ENCODE measurements at regions not wholly inside any gene's neighbourhood (a gene's known extent, or its start where the extent isn't known, plus 50 kb on each side); places are given as distances from the start of the nearest gene placed in this dataset.
"Not testable (repeated sequence)": the region's sequence is repeated elsewhere in the genome, so short reads cannot be mapped to it uniquely, and the experiment has no call there.

DNA sequence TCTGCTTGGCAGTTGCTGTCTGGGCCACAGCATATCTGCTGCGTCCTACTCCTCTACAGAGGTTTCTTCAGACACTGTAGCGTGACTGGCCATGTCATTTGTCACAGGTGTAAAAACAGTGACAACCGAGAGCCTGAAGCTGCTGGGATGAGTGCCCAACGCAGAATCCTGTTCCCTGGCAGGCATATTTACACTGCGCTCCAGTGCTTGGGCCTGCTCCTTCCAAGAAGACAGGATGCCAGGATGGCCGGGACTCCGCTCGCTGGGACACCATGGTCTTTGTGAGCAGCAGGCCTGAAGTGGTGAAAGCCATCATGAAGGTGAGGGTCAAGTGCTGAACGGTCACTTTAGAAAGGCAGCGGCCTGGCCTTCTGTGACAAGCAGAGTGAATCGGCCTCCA is 171.4 kb downstream of the EMP1 start:
- in situ Hi-C loops (cut with HindIII; ENCODE audit: low sequenced_read_pairs), result no loop called here

GRCh38 chr12:13365748-13366366 is 169.3 kb downstream of the EMP1 start:
- in situ Hi-C loops (cut with HindIII; ENCODE audit: low sequenced_read_pairs), result no loop called here

- in situ Hi-C loops (cut with HindIII; ENCODE audit: low sequenced_read_pairs), result no loop called here
Observed at GRCh38 chr12:13362260-13362841, 165.8 kb downstream of the EMP1 start.

- in situ Hi-C loops (cut with HindIII; ENCODE audit: low sequenced_read_pairs), result no loop called here
Observed at GRCh38 chr12:13359636-13360035, 163.1 kb downstream of the EMP1 start.

GRCh38 chr12:13358391-13358905 is 161.9 kb downstream of the EMP1 start:
- in situ Hi-C loops (cut with HindIII; ENCODE audit: low sequenced_read_pairs), result no loop called here

DNA sequence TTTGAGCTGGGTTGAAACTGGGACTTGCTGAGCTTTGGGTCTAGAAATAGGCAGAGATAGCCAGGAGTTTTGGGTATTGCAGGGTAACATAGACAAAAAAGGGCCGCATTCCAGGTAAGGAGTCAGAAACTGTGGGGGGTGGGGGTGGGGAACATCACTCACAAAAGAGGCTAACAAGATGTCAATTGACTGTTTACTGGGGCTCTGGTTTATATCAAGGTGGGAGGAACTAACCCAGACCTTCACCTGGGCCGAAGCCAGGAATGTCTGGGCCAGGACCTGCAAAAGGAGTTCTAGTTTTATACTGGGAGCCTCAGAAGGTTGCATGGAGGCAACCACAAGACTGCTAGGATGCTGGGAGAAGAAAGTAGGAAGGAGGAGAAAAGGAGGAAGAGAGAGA is 154.4 kb downstream of the EMP1 start:
- in situ Hi-C loops (cut with HindIII; ENCODE audit: low sequenced_read_pairs), result no loop called here

- in situ Hi-C loops (cut with HindIII; ENCODE audit: low sequenced_read_pairs), result no loop called here
Observed at GRCh38 chr12:13350381-13350780, 153.9 kb downstream of the EMP1 start.

GRCh38 chr12:13348464-13348863 is 151.9 kb downstream of the EMP1 start:
- in situ Hi-C loops (cut with HindIII; ENCODE audit: low sequenced_read_pairs), result no loop called here

GRCh38 chr12:13347241-13348043 is 150.9 kb downstream of the EMP1 start:
- in situ Hi-C loops (cut with HindIII; ENCODE audit: low sequenced_read_pairs), result no loop called here

DNA sequence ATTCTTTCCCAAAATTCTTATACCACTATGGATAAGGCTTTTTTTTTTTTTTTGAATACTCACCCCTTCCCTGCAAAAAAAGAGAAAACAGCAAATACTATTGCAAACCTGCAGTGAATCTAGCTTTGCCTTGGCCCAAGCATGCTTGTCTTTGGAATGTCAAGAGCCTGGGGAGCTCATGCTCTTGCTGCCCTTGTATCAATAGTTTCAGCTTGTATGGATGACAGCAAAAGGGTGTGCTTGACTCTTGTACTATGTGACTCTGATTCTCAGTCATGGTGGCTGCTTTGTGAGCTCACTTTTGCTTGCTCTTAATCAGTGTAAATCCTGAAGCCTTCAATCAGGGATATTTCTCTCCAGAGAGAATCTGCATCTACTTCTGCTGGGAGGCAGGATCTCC is 149.2 kb downstream of the EMP1 start:
- in situ Hi-C loops (cut with HindIII; ENCODE audit: low sequenced_read_pairs), result no loop called here

- in situ Hi-C loops (cut with HindIII; ENCODE audit: low sequenced_read_pairs), result no loop called here
Observed at GRCh38 chr12:13343375-13343774, 146.8 kb downstream of the EMP1 start.

- in situ Hi-C loops (cut with HindIII; ENCODE audit: low sequenced_read_pairs), result no loop called here
Observed at GRCh38 chr12:13342971-13343370, 146.4 kb downstream of the EMP1 start.

DNA sequence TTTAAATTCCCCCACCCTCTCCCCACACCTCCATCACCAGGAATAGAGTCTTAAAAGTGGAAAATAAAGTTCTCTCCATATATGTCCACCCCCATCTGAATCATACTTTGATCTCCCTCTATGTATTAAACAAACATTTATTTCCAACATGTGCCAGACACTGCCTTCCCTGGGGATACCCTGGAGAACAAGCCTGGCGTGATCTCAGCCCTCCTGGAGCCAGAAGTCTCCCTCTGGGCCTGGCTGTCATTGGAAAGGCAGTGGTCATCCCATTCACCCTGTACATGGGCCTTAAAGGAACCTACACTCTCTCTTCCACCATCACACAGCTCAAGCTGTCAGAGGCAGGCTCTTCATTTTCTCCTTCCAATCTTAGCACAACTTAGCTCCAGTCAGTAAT is 143.6 kb downstream of the EMP1 start:
- in situ Hi-C loops (cut with HindIII; ENCODE audit: low sequenced_read_pairs), result no loop called here

GRCh38 chr12:13339538-13339937 is 143.0 kb downstream of the EMP1 start:
- in situ Hi-C loops (cut with HindIII; ENCODE audit: low sequenced_read_pairs), result no loop called here

- in situ Hi-C loops (cut with HindIII; ENCODE audit: low sequenced_read_pairs), result no loop called here
Observed at GRCh38 chr12:13339091-13339490, 142.6 kb downstream of the EMP1 start.

DNA sequence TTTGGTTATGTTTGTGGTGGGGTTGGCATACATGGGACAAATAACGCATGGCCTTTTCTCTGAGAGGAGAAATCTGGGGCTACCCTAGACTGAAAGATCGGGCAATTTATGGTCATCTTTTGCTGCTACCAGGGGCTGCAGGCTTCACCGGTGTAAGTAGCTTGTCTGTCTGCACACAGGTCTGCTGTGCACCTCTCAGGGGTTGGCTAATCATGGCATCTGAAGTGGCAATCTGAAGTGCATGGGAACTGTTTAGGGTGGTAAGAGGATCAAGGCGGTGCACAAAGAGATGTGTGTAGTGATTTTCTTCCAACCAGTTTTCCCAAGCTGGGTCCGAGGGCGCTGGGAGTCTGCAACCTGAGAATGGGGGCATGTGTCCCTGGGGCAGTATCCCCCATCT is 141.3 kb downstream of the EMP1 start:
- in situ Hi-C loops (cut with HindIII; ENCODE audit: low sequenced_read_pairs), result no loop called here

DNA sequence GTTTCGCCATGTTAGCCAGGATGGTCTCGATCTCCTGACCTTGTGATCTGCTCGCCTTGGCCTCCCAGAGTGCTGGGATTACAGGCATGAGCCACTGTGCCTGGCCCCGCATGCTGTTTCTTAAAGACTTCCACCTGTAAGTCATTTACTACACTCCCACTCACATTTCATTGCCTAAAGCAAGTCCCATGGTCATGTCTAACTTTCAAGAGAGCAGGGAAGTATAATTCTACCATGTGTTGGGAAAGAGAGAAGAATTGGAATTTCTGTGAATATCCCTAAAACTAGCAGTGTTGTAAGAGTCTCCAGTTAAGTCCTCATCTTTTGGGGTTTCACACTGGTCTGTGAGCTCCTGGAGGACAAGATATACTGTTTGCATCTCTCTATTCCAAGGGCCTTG is 139.7 kb downstream of the EMP1 start:
- in situ Hi-C loops (cut with HindIII; ENCODE audit: low sequenced_read_pairs), result no loop called here

GRCh38 chr12:13328535-13328934 is 132.0 kb downstream of the EMP1 start:
- in situ Hi-C loops (cut with HindIII; ENCODE audit: low sequenced_read_pairs), result no loop called here

GRCh38 chr12:13326076-13326475 is 129.6 kb downstream of the EMP1 start:
- in situ Hi-C loops (cut with HindIII; ENCODE audit: low sequenced_read_pairs), result no loop called here

DNA sequence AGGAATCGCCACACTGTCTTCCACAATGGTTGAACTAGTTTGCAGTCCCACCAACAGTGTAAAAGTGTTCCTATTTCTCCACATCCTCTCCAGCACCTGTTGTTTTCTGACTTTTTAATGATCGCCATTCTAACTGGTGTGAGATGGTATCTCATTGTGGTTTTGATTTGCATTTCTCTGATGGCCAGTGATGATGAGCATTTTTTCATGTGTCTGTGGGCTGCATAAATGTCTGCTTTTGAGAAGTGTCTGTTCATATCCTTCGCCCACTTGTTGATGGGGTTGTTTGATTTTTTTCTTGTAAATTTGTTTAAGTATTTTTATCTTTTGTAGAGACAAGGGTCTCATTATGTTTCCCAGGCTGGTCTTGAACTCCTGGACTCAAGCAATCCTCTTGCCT is 128.5 kb downstream of the EMP1 start:
- in situ Hi-C loops (cut with HindIII; ENCODE audit: low sequenced_read_pairs), result not testable (repeated sequence)

DNA sequence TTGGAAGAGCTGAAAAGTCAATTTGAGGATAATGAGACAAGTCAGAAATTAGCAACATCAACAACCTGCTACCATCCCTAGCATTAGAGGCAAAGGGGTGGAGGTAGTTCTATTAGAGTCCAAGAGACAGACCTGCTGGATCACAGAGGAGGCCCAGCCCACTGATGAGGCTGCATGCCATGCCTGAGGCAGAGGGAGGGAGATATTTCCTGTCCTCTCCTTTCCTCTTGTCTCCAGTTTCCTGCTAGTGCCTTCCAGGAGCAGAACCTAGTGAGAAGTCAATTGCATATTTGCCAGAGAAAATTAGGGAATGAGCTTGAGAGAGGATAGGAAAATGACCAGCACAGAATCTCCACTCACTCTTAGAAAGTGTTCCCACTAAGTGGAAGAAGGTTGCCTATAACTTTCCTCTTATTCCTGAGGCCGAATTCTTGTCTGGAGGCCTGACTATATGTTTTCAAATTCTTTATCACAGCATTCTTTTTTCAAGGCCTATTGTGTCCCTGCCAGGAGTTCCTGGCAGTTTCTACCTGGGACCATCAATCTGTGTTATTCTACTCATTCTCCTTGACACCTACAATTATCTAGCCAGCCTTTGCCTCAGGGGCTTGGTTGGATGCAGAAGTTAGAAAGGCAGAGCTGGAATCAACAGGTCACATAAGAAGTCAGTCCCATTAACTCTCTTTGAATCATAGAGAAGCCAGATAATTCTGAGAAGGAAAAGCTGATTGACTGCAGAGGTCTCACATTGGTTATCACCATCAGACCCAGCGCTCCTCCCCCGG is 121.9 kb downstream of the EMP1 start:
- in situ Hi-C loops (cut with HindIII; ENCODE audit: low sequenced_read_pairs), result no loop called here
